A204.1 (cell line): ENCODE measurements at regions not wholly inside any gene's neighbourhood (a gene's known extent, or its start where the extent isn't known, plus 50 kb on each side); places are given as distances from the start of the nearest gene placed in this dataset.
"Not testable (repeated sequence)": the region's sequence is repeated elsewhere in the genome, so short reads cannot be mapped to it uniquely, and the experiment has no call there.

Experiments
- FAIRE-seq: peaks from 2 replicates; lab custom pipeline; 2012; peaks lifted over from hg19 to GRCh38; lab: Jason Lieb, UNC

GRCh38 chr2:116776556-116776955 is 1037.9 kb upstream of the DDX18 start:
- FAIRE-seq: no peak

DNA sequence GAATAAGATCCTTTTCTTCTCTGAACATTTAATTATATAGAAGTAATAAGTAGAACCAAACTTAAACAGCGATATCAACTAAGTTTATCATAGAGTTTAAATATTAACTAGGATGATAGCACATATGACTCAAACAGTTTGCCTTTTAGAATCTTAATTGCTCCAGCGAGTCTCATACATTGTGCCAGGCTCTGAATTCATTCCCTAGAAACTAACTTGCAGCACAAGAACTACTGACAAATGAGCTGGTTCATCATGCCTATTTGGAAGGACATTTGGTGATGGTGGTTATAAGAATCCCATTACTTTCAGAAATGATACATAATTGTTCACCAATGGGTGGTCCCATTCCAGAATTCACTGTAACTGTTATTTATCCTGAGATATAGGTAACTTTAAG is 1026.6 kb upstream of the DDX18 start:
- no peak for FAIRE-seq

- FAIRE-seq: no peak
Observed at GRCh38 chr2:116802671-116803070, 1011.8 kb upstream of the DDX18 start.

DNA sequence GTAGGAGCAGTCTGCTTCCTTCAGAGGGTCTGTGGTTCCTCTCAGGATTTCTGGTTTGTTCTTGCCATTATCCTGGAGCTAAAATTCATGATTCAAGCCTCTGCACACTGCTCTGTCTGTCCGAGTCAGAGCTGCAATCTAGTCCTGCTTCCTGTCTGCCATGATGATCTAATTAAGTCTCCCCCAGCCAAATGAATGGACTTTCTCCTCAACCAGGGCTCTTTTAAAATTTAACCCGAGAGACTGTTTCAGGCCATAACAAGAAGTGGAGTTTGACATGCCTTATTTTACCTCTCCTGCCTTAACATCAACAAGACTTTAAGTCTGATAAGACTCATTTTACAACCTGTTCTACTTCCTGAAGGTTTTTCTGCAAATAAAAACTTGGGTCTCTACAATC is 1009.6 kb upstream of the DDX18 start:
- FAIRE-seq: no peak

GRCh38 chr2:116806505-116806904 is 1008.0 kb upstream of the DDX18 start:
- not testable (repeated sequence) for FAIRE-seq

DNA sequence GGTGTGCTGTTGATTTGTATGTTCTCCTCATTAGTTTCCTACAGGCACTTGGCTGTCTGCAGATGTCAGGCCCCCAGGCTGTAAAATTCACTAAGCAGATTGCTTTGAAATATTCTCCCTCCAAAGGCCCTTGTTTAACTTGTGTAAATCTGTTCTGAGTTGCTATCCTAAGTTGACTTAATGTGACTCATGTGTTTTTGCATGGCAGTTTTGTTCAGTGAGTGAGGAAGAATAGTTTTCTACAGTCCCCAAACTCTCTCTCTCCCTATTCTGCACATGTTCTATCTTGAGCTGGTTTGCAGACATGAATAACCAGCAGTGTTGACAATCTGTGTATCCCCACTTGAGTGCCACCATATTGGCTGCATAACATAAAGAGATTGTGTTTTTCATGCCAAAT is 1005.4 kb upstream of the DDX18 start:
- no peak for FAIRE-seq

- no peak for FAIRE-seq
Observed at GRCh38 chr2:116810071-116810470, 1004.4 kb upstream of the DDX18 start.

DNA sequence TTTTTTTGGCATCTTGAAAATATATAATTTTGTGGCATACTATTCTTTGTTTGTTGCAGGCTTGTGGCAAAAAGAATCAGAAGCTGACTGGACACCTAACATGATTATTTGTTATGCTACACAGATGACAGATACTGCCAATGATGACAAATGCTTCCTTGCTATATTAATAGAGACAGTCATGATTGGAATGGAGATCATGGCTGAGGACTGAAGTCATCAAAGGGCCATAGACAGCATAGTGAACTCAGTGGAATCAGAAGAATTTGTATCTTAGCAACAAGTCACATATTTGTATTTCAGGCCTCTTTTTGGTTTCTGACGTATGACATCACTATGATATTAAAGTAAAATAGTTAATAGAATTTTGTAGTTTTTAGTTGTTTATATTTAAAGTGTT is 1003.8 kb upstream of the DDX18 start:
- FAIRE-seq: no peak

- no peak for FAIRE-seq
Observed at GRCh38 chr2:116819355-116819754, 995.1 kb upstream of the DDX18 start.

GRCh38 chr2:116820986-116821385 is 993.5 kb upstream of the DDX18 start:
- no peak for FAIRE-seq

DNA sequence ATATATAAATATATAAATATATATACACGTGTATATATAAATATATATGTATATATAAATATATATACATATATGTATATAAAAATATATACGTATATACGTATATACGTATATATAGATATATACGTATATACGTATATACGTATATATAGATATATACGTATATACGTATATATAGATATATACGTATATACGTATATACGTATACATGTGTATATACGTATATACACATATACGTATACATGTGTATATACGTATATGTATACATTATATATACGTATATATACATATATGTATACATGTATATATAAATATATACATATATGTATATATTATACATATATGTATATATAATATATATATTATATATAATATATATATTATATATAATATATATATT is 984.9 kb upstream of the DDX18 start:
- not testable (repeated sequence) for FAIRE-seq

DNA sequence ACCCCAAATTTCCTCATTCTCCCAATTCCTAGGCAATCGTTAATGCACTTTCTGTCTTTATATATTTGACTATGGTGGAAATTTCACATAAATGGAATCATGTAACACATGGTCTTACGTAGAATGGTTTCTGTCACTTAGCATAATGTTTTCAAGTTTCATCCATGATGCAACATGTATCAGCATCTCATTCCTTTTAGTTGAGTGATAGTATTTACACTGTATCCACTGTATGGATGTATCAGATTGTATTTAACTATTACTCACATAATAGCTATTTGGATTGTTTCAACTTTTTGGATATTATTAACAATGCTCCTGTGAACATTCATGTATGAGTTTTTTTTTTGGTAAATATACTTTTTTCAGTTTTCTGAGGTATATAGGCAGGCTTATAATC is 982.3 kb upstream of the DDX18 start:
- no peak for FAIRE-seq

GRCh38 chr2:116833052-116833451 is 981.4 kb upstream of the DDX18 start:
- no peak for FAIRE-seq

DNA sequence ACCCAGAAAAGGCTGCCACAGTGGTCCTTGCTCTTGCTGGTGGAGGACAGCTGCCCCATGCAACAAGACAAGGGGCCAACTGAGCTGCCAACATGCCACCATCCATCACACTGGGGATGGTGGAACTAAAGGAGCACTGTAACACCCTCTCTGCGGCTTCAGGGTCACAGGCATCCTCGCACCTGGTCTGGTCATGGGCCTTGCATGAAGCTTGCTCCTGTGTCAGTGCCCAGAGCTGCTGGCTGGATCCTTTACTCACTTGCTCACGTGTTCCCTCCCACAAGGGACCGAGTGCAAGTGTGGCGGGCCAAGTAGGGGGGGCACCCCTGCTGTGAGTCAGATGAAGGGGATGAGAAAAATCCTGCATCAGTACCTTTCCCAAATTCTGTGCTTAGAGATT is 972.3 kb upstream of the DDX18 start:
- FAIRE-seq: no peak

DNA sequence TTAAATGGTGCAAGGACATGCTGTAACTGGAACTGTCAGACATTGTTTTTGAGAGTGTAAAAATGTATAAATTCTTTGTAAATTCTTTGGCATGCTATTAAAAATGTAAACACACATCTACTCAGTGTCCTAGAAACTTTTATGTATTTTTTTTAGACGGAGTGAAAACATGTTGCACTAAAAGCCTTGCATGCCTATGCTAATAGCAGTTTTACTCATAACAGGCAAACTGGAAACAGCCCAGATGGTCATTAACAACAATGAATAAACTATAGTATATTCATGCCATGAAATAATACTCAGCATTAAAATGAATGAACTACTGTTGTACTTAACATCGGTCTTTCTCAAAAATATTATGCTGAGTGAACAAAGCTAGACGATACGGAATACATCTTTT is 954.8 kb upstream of the DDX18 start:
- no peak for FAIRE-seq

- FAIRE-seq: no peak
Observed at GRCh38 chr2:116874021-116874420, 940.5 kb upstream of the DDX18 start.

- FAIRE-seq: no peak
Observed at GRCh38 chr2:116877274-116877673, 937.2 kb upstream of the DDX18 start.

DNA sequence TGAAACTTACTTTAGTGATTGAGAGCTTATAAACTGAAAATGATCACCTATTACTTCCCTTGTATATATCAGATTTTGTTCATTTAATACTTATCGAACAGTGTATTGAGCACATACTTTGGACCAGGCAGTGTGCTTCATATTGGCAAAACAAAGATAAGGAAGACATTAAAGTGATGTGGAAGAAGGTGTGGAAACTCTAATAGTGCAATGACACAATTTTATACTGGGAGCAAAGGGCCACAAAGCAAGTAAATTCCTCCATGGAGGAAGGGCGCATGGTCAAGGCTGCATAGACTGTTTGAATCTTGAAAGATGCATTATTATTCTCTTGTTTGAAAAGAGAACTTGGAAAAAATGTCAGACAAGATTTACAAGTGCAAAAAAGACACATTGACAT is 936.5 kb upstream of the DDX18 start:
- FAIRE-seq: no peak

DNA sequence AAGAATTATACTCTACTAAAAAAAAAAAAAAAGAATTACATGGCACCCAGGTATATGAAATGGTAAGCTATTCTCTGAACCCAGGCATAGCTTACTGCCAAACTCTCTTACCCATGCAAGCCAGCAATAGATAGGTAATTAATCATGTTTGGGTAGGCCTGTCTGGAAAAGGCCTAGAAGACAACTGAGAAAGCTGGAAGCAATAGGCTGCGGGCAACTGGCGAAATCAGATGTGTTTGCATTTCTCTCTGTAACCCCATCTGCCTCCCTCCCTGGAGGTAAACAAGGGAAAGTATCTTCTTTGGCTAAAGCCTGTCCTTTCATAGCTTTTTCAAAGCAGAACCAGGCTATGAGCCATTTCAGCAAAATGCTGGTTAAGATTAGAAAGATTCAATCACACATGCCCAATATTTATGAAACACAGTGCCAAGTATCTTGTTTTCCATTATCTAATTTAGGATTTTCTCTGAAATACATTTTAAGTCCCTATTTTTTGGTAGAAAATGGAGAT is 934.8 kb upstream of the DDX18 start:
- FAIRE-seq: no peak

DNA sequence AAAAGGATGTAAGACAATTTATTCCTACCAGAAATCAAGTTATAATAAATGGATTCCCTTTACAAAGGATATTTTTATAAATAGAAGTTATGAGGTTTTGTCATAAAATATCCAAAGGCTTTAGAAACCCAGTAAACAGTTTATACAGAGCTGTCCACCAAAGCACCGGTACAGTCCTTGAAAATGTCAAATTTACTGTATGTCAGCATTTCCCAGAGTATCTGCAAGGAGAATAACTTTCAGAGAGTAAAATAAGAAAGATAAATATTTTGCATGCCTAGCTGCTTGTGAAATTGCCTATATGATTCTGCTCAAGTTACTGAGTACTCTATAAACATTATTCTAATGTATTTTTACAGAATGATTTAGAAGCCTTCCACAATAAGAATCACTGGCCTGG is 923.3 kb upstream of the DDX18 start:
- no peak for FAIRE-seq

DNA sequence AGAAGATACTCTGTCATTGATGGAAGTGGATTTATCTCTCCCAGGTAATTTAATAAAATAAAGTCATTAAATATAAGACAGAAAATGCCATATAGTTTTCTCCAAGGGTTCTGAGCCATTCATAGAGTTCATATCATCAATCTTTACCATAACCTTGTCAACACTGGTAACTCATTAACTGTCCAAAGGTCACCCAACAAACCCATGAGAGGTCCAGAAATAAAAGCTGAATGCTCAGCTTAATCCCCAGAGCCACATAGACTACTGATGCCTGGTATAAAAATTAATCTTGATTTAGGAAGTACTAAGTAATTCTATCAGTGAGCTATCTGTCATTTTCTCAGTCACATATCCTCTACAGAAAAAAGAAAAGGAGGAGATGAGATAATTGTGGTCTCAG is 903.0 kb upstream of the DDX18 start:
- FAIRE-seq: no peak

GRCh38 chr2:116915673-116916072 is 898.8 kb upstream of the DDX18 start:
- no peak for FAIRE-seq

DNA sequence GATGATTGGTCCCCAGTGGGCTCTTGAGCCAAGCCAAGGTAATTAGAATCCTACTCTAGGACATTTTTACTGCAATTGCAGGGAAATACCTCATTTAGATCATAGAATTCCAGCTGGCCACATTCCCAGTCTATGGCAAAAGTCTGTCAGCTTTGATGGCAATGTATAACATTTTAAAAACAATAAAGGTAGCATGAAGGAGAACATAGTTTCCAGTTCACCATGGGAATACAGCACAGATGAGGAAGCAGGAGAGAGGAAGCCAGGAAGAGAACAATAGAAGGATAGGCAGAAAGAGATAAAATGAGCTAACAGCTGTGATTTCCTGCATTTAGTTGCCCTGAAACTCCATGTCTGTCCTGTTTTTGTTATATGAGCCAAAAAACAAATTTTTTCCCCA is 897.3 kb upstream of the DDX18 start:
- FAIRE-seq: no peak

- FAIRE-seq: no peak
Observed at GRCh38 chr2:116918574-116918973, 895.9 kb upstream of the DDX18 start.

DNA sequence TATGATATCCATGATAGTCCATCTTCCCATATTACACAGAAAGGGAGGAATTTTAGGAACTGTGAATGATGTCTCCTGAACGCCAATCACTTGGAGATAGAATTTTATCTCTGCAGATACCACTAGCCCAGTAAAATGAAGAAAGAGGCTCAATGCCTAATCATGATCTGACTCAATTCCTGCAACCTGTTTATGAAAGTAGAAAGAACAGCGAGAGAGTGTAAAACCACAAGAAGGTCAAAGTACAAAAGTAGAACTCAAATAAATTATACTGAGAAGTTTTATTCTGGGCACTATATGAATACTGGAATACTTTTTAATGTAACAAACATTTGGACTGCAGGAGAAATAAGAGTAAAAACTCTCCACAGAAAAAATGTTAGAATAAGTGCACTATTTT is 892.1 kb upstream of the DDX18 start:
- FAIRE-seq: no peak
